ENCODE measurements at regions not wholly inside any gene's neighbourhood (a gene's known extent, or its start where the extent isn't known, plus 50 kb on each side); places are given as distances from the start of the nearest gene placed in this dataset.

GRCh38 chr6:167238694-167239467, 52.2 kb upstream of the UNC93A start:
- TF ChIP-seq, protein P1, sequence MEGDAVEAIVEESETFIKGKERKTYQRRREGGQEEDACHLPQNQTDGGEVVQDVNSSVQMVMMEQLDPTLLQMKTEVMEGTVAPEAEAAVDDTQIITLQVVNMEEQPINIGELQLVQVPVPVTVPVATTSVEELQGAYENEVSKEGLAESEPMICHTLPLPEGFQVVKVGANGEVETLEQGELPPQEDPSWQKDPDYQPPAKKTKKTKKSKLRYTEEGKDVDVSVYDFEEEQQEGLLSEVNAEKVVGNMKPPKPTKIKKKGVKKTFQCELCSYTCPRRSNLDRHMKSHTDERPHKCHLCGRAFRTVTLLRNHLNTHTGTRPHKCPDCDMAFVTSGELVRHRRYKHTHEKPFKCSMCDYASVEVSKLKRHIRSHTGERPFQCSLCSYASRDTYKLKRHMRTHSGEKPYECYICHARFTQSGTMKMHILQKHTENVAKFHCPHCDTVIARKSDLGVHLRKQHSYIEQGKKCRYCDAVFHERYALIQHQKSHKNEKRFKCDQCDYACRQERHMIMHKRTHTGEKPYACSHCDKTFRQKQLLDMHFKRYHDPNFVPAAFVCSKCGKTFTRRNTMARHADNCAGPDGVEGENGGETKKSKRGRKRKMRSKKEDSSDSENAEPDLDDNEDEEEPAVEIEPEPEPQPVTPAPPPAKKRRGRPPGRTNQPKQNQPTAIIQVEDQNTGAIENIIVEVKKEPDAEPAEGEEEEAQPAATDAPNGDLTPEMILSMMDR (IDR thresholded peaks at IDR 0.05), result no peak
- no peak for TF ChIP-seq EZH2phosphoT487 (IDR thresholded peaks at IDR 0.05)
- no peak for TF ChIP-seq EZH2 (IDR thresholded peaks at IDR 0.05)

Measured in neural progenitor cell (in vitro differentiated cells).